ENCODE measurements at regions not wholly inside any gene's neighbourhood (a gene's known extent, or its start where the extent isn't known, plus 50 kb on each side); places are given as distances from the start of the nearest gene placed in this dataset.

- Histone ChIP-seq H2BK5ac (ENCODE audit: low read depth, low read length) (no peak overlapping the region), H3K23me2 (ENCODE audit: low read depth, low read length) (no peaks in the 10 kb centered on the region), H2AFZ (ENCODE audit: low read length) (no peak overlapping the region), H3K4me3 (ENCODE audit: extremely low read depth in 1 of 4, insufficient read depth in 2 of 4, low read depth in 3 of 4, low read length in 4 of 4) (no peak overlapping the region), H3K79me2 (ENCODE audit: control insufficient read depth in 1 of 2, insufficient read depth in 2 of 2, low read length in 2 of 2) (no peaks in the 10 kb centered on the region), H2AK5ac (ENCODE audit: low read depth, low read length) (no peak overlapping the region), H3K23ac (ENCODE audit: insufficient read length) (no peak overlapping the region), H4K20me1 (replicated peaks in 1 of 2; ENCODE audit: control insufficient read depth in 1 of 2, insufficient read depth in 2 of 2, low read length in 2 of 2) (no peaks in the 10 kb centered on the region), H2BK12ac (ENCODE audit: low read depth, low read length) (no peak overlapping the region), H2BK15ac (ENCODE audit: low read length) (no peak overlapping the region), H2BK20ac (ENCODE audit: low read length) (no peak overlapping the region), H3K36me3 (ENCODE audit: control insufficient read depth in 2 of 4, insufficient read depth in 4 of 4, low read length in 3 of 4) (no peaks in the 10 kb centered on the region; a peak in 1 of 8 replicates), H4K5ac (ENCODE audit: insufficient read length, low read depth, low read length) (no peak overlapping the region), H3K9ac (replicated peaks in 1 of 4; ENCODE audit: extremely low read depth in 1 of 4, low read depth in 3 of 4, low read length in 3 of 4) (no peak overlapping the region), H3K56ac (replicated peaks; ENCODE audit: insufficient read length, low read depth, low read length) (no peak overlapping the region), H3K4me2 (ENCODE audit: insufficient read depth in 1 of 2, low read depth in 2 of 2, low read length in 2 of 2) (no peak overlapping the region), H3K18ac (ENCODE audit: extremely low read depth, low read length) (no peak overlapping the region), H2BK120ac (replicated peaks; ENCODE audit: low read depth, low read length) (no peak overlapping the region), H3K14ac (ENCODE audit: insufficient read length) (no peak overlapping the region), H3K4ac (replicated peaks; ENCODE audit: insufficient read length, low read depth, low read length) (no peak overlapping the region), H3K27me3 (replicated peaks in 1 of 4; ENCODE audit: control insufficient read depth in 3 of 4, extremely low read depth in 1 of 4, insufficient read depth in 3 of 4, low read length in 3 of 4) (no peaks in the 10 kb centered on the region), H3K4me1 (replicated peaks in 1 of 4; ENCODE audit: control insufficient read depth in 3 of 4, insufficient read depth in 4 of 4, low read length in 3 of 4) (no peaks in the 10 kb centered on the region), H4K91ac (replicated peaks; ENCODE audit: insufficient read length, low read length) (no peak overlapping the region), H3K27ac (ENCODE audit: low read depth, low read length) (no peak overlapping the region), H4K8ac (ENCODE audit: extremely low read depth, insufficient read depth, low read length) (no peak overlapping the region), H3K79me1 (ENCODE audit: low read depth, low read length) (no peaks in the 10 kb centered on the region), H3K9me3 (ENCODE audit: insufficient read depth in 2 of 2, low read depth in 1 of 2, low read length in 1 of 2) (no peaks in the 10 kb centered on the region)
- POLR2A ChIA-PET (ENCODE audit: partially characterized antibody), result no interaction called here
- TF ChIP-seq RAD21 (IDR thresholded peaks at IDR 0.05 in 1 of 2, conservative IDR thresholded peaks at IDR 0.05 in 1 of 2; ENCODE audit: low read depth in 2 of 2, low read length in 2 of 2) (no peak), MAFK (IDR thresholded peaks at IDR 0.05; ENCODE audit: low read depth, low read length) (no peak), EGR1 (IDR thresholded peaks at IDR 0.05; ENCODE audit: borderline replicate concordance, low read depth, low read length) (no peak), ZNF274 (IDR thresholded peaks at IDR 0.05; ENCODE audit: borderline replicate concordance, extremely low read depth, low read length) (no peak), HDAC2 (IDR thresholded peaks at IDR 0.05; ENCODE audit: borderline replicate concordance in 1 of 2, low read depth in 2 of 2, low read length in 2 of 2) (no peak), ASH2L (IDR thresholded peaks at IDR 0.05; ENCODE audit: low read length) (no peak), CEBPB (IDR thresholded peaks at IDR 0.05; ENCODE audit: low read depth, low read length) (no peak), MAX (IDR thresholded peaks at IDR 0.05) (no peak), BACH1 (IDR thresholded peaks at IDR 0.05; ENCODE audit: low read length) (no peak), NRF1 (IDR thresholded peaks at IDR 0.05; ENCODE audit: low read depth, low read length) (no peak), EP300 (IDR thresholded peaks at IDR 0.05; ENCODE audit: borderline replicate concordance in 1 of 2, low read depth in 2 of 2, low read length in 2 of 2) (no peak)
- FAIRE-seq (no peak), DNase-seq (ENCODE audit: low read depth in 1 of 2, low spot score in 2 of 2) (no peak)
- 92% methylated on average over 3 of the region's 3 CpGs; no CpG with 5 or more reads in 1 of the 2 experiments for WGBS, 2 experiments (ENCODE audit: extremely low coverage in 1 of 2, insufficient coverage in 1 of 2, insufficient read length in 1 of 2, insufficient replicate concordance in 2 of 2, low coverage in 1 of 2, low lambda C conversion rate in 2 of 2, missing lambda C conversion rate in 1 of 2)
- CTCF ChIA-PET (ENCODE audit: partially characterized antibody), result no interaction called here
Measured at GRCh38 chr13:74280093-74280794, 146.0 kb upstream of the KLF12 start.
